ENCODE measurements at regions not wholly inside any gene's neighbourhood (a gene's known extent, or its start where the extent isn't known, plus 50 kb on each side); places are given as distances from the start of the nearest gene placed in this dataset.

GRCh38 chr6:165723326-165723725 is 60.3 kb upstream of the PDE10A start:
- DNase-seq (ENCODE audit: extremely low read depth in 1 of 11, low read depth in 9 of 11, low spot score in 4 of 11): no peak

GRCh38 chr6:165722022-165722421 is 59.0 kb upstream of the PDE10A start:
- DNase-seq (ENCODE audit: extremely low read depth in 1 of 11, low read depth in 9 of 11, low spot score in 4 of 11): no peak

GRCh38 chr6:165721356-165721755 is 58.3 kb upstream of the PDE10A start:
- DNase-seq (ENCODE audit: extremely low read depth in 1 of 11, low read depth in 9 of 11, low spot score in 4 of 11): no peak

- DNase-seq (ENCODE audit: extremely low read depth in 1 of 11, low read depth in 9 of 11, low spot score in 4 of 11): no peak
Observed at GRCh38 chr6:165718491-165718891, 55.5 kb upstream of the PDE10A start.

GRCh38 chr6:165717732-165718465 is 54.9 kb upstream of the PDE10A start:
- no peak for DNase-seq (ENCODE audit: extremely low read depth in 1 of 11, low read depth in 9 of 11, low spot score in 4 of 11)

GRCh38 chr6:165716886-165717285 is 53.8 kb upstream of the PDE10A start:
- DNase-seq (ENCODE audit: extremely low read depth in 1 of 11, low read depth in 9 of 11, low spot score in 4 of 11): no peak

GRCh38 chr6:165715428-165715827 is 52.4 kb upstream of the PDE10A start:
- DNase-seq (ENCODE audit: extremely low read depth in 1 of 11, low read depth in 9 of 11, low spot score in 4 of 11): no peak

GRCh38 chr6:165714907-165715306 is 51.9 kb upstream of the PDE10A start:
- no peak for DNase-seq (ENCODE audit: extremely low read depth in 1 of 11, low read depth in 9 of 11, low spot score in 4 of 11)

- no peak for DNase-seq (ENCODE audit: extremely low read depth in 1 of 11, low read depth in 9 of 11, low spot score in 4 of 11)
Observed at GRCh38 chr6:165713845-165714466, 50.9 kb upstream of the PDE10A start.

Data from renal cortex interstitium (tissue), 11 donors.